ENCODE measurements at regions not wholly inside any gene's neighbourhood (a gene's known extent, or its start where the extent isn't known, plus 50 kb on each side); places are given as distances from the start of the nearest gene placed in this dataset.

GRCh38 chr5:173457482-173457881, 129.3 kb upstream of the STC2 start:
- no peak for DNase-seq

GRCh38 chr5:173456751-173457171, 128.5 kb upstream of the STC2 start:
- no peak for DNase-seq

GRCh38 chr5:173456181-173456580, 128.0 kb upstream of the STC2 start:
- no peak for DNase-seq

- no peak for DNase-seq
Measured at GRCh38 chr5:173455599-173455957, 127.4 kb upstream of the STC2 start.

- DNase-seq, result peak; percentile 11
Measured at GRCh38 chr5:173454736-173455598, 126.8 kb upstream of the STC2 start.

GRCh38 chr5:173454361-173454735, 126.1 kb upstream of the STC2 start:
- peak; percentile 74 for DNase-seq

- no peak for DNase-seq
Measured at GRCh38 chr5:173453167-173453566, 125.0 kb upstream of the STC2 start.

GRCh38 chr5:173452119-173452905, 124.1 kb upstream of the STC2 start:
- peak; percentile 96 for DNase-seq

- DNase-seq, result no peak
Measured at GRCh38 chr5:173451651-173452050, 123.4 kb upstream of the STC2 start.

- no peak for DNase-seq
Measured at GRCh38 chr5:173451031-173451430, 122.8 kb upstream of the STC2 start.

GRCh38 chr5:173450188-173450587, 122.0 kb upstream of the STC2 start:
- peak; percentile 15 for DNase-seq

GRCh38 chr5:173448856-173449255, 120.6 kb upstream of the STC2 start:
- DNase-seq, result no peak

GRCh38 chr5:173443971-173444370, 115.8 kb upstream of the STC2 start:
- DNase-seq, result no peak

- DNase-seq, result no peak
Measured at GRCh38 chr5:173441053-173441628, 112.9 kb upstream of the STC2 start.

- DNase-seq, result no peak
Measured at GRCh38 chr5:173438951-173439350, 110.7 kb upstream of the STC2 start.

GRCh38 chr5:173435447-173435846, 107.2 kb upstream of the STC2 start:
- no peak for DNase-seq

- DNase-seq, result no peak
Measured at GRCh38 chr5:173434270-173434669, 106.1 kb upstream of the STC2 start.

GRCh38 chr5:173430394-173430793, 102.2 kb upstream of the STC2 start:
- no peak for DNase-seq

GRCh38 chr5:173429489-173430150, 101.4 kb upstream of the STC2 start:
- no peak for DNase-seq

GRCh38 chr5:173423452-173424117, 95.4 kb upstream of the STC2 start:
- DNase-seq, result no peak

- DNase-seq, result no peak
Measured at GRCh38 chr5:173420108-173420507, 91.9 kb upstream of the STC2 start.

GRCh38 chr5:173413471-173413982, 85.3 kb upstream of the STC2 start:
- DNase-seq, result no peak
